ENCODE measurements at regions not wholly inside any gene's neighbourhood (a gene's known extent, or its start where the extent isn't known, plus 50 kb on each side); places are given as distances from the start of the nearest gene placed in this dataset.

- no peak for TF ChIP-seq TAF1 (IDR thresholded peaks at IDR 0.05; ENCODE audit: borderline replicate concordance, insufficient read depth, low read length)
- TF ChIP-seq POLR2AphosphoS5 (IDR thresholded peaks at IDR 0.05; ENCODE audit: low read depth, low read length): no peak
- TF ChIP-seq REST (IDR thresholded peaks at IDR 0.05; ENCODE audit: insufficient read depth in 1 of 2, low read depth in 2 of 2, low read length in 2 of 2): no peak
- no peak for TF ChIP-seq SIN3A (IDR thresholded peaks at IDR 0.05; ENCODE audit: borderline replicate concordance, insufficient read depth, low read length)
Observed at GRCh38 chr15:81504170-81504905, 130.3 kb upstream of the TMC3 start.

Measured in PFSK-1 (cell line).